ENCODE measurements at regions not wholly inside any gene's neighbourhood (a gene's known extent, or its start where the extent isn't known, plus 50 kb on each side); places are given as distances from the start of the nearest gene placed in this dataset.
A peak's percentile ranks its signal among the peaks of the same experiment; 100 is the strongest.

DNA sequence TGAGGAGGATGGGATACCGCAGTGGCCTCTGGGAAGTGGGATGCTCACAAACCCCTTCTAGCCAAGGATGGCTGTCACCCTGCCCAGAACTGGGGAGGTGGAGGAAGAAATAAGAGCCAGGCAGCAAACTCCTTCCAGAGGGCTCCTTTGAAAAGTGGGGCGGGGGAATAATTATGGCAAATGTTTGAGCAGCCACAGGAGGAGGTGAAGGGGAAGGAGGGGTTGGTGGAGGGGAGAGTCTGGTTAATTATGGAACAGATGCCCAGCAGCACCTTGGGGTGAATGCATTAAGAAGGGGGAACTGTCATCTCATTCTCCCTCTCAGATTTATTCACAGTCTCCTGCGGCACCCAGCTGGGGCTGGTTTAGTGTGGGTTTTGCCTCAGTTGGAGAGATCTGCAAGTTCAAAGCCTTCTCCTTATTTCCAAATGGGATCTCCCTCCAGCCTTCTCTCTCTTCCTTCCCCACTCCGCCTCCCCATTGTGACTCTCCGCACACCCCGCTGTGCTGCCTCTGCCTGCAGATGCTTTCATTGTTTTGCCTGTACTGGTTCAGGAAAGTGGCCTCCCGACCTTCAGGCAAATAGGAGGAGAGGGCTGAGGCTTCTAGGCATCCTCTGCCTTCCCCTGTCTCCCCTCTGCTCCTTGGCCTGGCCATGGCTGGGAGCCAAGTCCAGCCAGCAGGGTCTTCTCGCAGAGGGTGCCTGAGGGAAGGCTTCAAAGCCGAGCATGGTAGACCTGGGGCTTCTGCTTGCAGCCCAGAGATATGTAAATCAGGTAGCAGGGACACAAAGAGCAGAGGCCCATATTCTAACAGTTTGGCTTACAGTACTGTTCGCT is 457.2 kb upstream of the MEX3C start:
- DNase-seq (ENCODE audit: low read depth, low spot score): no peak
- H3K4me3 ChIP-seq (ENCODE audit: low read length): no peak overlapping the region

- H3K4me3 ChIP-seq (ENCODE audit: low read length): no peak overlapping the region
- no peak for DNase-seq (ENCODE audit: low read depth, low spot score)
These were observed 457.8 kb upstream of the MEX3C start for GRCh38 chr18:51655327-51655698.

GRCh38 chr18:51656249-51656648 is 458.8 kb upstream of the MEX3C start:
- no peak for DNase-seq (ENCODE audit: low read depth, low spot score)
- no peak overlapping the region for H3K4me3 ChIP-seq (ENCODE audit: low read length)

DNA sequence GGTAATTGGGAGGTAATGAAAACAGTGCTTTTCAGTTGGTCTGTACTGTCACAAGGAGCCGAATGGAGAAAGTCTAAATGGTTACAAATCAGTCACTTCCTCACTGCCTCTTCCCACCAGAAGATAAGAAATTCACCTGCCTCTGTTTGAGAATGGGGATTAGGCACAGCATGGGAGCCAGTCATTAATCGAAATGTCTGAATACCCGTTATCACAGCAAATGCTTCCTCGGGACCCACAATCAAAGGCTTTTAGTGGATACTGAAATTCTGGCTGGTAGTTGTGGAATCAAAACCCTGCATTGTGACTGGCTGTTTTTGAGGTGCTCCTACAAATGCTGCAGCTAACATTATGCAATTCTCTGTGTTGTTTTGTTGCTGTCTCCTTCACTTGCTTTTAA is 461.0 kb upstream of the MEX3C start:
- H3K4me3 ChIP-seq (ENCODE audit: low read length): no peak overlapping the region
- no peak for DNase-seq (ENCODE audit: low read depth, low spot score)

- no peak for DNase-seq (ENCODE audit: low read depth, low spot score)
- no peak overlapping the region for H3K4me3 ChIP-seq (ENCODE audit: low read length)
These were observed 462.3 kb upstream of the MEX3C start for GRCh38 chr18:51659781-51660180.

- H3K4me3 ChIP-seq (ENCODE audit: low read length): no peak overlapping the region
- no peak for DNase-seq (ENCODE audit: low read depth, low spot score)
These were observed 462.8 kb upstream of the MEX3C start for GRCh38 chr18:51660188-51660715.

- no peak for DNase-seq (ENCODE audit: low read depth, low spot score)
These were observed 466.8 kb upstream of the MEX3C start for GRCh38 chr18:51664236-51664635.

GRCh38 chr18:51666763-51667191 is 469.3 kb upstream of the MEX3C start:
- H3K4me3 ChIP-seq (ENCODE audit: low read length): no peak overlapping the region

More at GRCh38 chr18:51664236-51664635, 466.8 kb upstream of the MEX3C start:
- H3K4me3 ChIP-seq (ENCODE audit: low read length): no peak overlapping the region

DNA sequence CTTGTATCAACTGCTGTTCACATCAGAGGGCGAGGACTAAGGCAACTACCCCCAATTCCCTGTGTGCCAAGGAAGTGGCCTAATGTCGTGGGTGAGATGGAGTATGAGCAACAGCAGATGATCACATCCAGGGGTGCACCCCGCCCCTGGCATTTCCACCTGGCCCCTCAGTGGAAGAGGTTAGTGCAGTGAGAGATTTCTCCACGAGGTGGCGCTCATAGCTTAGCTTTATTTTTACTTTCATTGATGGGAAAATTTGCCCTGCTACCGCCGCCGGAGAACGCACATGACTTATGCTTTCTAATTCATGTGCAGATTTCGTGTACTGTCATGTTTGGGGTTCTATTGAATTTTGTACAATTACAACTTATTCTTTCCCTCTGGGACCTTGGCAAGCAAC is 470.6 kb upstream of the MEX3C start:
- H3K4me3 ChIP-seq (ENCODE audit: low read length): no peak overlapping the region
- peak; percentile 45 for DNase-seq (ENCODE audit: low read depth, low spot score)

More at GRCh38 chr18:51666763-51667191, 469.3 kb upstream of the MEX3C start:
- no peak for DNase-seq (ENCODE audit: low read depth, low spot score)

DNA sequence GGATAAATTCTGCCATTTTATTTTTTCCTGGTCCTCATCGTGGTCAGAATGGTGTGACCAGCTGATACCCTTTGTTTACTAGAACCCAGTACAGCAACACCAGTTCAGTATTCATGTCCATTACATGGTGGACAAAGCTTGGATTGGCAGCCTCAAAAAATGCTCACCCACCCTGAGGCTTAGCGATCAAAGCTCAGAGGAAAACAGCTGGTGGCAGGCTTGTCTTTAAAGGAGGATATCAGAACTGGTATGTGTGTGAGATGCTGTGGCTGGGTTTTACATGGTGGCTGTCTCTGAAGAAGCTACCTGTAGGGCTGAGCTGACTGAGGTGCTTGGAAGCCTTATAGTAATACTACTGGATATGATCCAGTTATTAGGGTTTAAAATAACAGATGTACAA is 471.1 kb upstream of the MEX3C start:
- H3K4me3 ChIP-seq (ENCODE audit: low read length): no peak overlapping the region
- no peak for DNase-seq (ENCODE audit: low read depth, low spot score)

DNA sequence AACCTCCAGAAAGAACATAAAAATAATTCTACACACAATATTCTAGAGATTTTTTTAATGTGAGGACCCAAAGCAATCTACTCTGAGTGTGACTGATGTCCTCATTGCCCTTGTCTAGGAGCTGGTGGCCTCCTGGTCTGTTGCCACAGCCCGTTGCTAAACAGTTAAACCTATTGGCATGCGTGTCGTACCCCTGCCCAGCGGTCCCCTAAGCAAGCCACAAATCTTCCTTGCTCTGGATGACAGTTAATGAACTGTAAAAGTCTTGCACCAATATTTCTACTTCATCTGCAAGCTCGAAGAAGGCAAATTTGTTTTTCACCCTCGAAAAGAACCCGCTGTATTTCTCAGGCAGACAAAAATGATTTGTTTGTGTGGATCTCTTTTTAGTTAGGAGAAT is 489.1 kb upstream of the MEX3C start:
- no peak overlapping the region for H3K4me3 ChIP-seq (ENCODE audit: low read length)
- no peak for DNase-seq (ENCODE audit: low read depth, low spot score)

DNA sequence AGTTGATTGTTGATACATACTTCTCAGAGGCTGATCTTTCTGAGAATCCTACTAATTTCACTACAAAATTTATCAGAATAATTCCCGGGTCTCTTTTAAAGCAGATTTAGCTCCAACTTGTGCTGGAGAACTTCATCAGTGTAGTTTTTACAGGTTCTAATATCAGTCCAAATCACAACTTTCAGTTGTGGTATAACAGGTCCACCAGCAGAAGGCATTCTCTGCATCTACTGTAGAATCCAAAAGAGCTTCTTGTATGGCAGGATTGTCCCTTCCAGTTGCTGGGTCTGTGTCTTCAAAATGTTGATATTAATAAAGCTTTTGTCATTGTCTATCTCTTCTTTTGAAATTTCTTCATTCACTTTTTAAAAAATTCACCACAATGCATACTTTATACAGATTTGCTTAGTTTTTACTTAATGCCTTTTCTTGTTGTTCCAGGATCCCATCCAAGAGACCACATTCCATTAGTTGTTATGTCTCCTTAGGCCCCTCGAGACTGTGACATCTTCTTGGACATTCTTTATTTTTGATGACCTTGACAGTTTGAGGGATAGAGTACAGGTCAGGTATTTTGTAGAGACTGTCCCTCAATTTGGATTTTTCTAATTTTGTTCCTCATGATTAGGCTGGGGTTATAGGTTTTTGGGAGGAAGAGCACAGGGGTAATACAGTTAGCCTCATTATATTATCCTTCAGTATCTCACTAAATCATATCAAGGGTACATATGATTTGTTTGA is 490.5 kb upstream of the MEX3C start:
- no peak for DNase-seq (ENCODE audit: low read depth, low spot score)
- H3K4me3 ChIP-seq (ENCODE audit: low read length): no peak overlapping the region

- no peak overlapping the region for H3K4me3 ChIP-seq (ENCODE audit: low read length)
- DNase-seq (ENCODE audit: low read depth, low spot score): no peak
These were observed 495.1 kb upstream of the MEX3C start for GRCh38 chr18:51692612-51693011.

GRCh38 chr18:51711298-51711889 is 513.9 kb upstream of the MEX3C start:
- DNase-seq (ENCODE audit: low read depth, low spot score): no peak
- no peak overlapping the region for H3K4me3 ChIP-seq (ENCODE audit: low read length)

- H3K4me3 ChIP-seq (ENCODE audit: low read length): no peak overlapping the region
- DNase-seq (ENCODE audit: low read depth, low spot score): no peak
These were observed 515.3 kb upstream of the MEX3C start for GRCh38 chr18:51712821-51713220.

- H3K4me3 ChIP-seq (ENCODE audit: low read length): no peak overlapping the region
- DNase-seq (ENCODE audit: low read depth, low spot score): no peak
These were observed 518.8 kb upstream of the MEX3C start for GRCh38 chr18:51716277-51716676.

GRCh38 chr18:51721388-51721787 is 523.9 kb upstream of the MEX3C start:
- no peak for DNase-seq (ENCODE audit: low read depth, low spot score)
- H3K4me3 ChIP-seq (ENCODE audit: low read length): no peak overlapping the region

- no peak for DNase-seq (ENCODE audit: low read depth, low spot score)
- H3K4me3 ChIP-seq (ENCODE audit: low read length): no peak overlapping the region
These were observed 524.5 kb upstream of the MEX3C start for GRCh38 chr18:51721996-51722395.

GRCh38 chr18:51724790-51725721 is 527.6 kb upstream of the MEX3C start:
- DNase-seq (ENCODE audit: low read depth, low spot score): no peak

More at GRCh38 chr18:51724790-51725721, 527.6 kb upstream of the MEX3C start:
- H3K4me3 ChIP-seq (ENCODE audit: low read length): no peak overlapping the region

Measured in Jurkat, Clone E6-1 (cell line).